Stimulated activated CD4-positive, alpha-beta T cell treated with anti-CD3 and anti-CD28 coated beads, TNF-alpha, amount 100 ng/mL, for 4 hours (primary cell): ENCODE measurements at regions not wholly inside any gene's neighbourhood (a gene's known extent, or its start where the extent isn't known, plus 50 kb on each side); places are given as distances from the start of the nearest gene placed in this dataset.
"Not testable (repeated sequence)": the region's sequence is repeated elsewhere in the genome, so short reads cannot be mapped to it uniquely, and the experiment has no call there.

Experiments
- DNase-seq, 3 experiments: peaks; one replicate each; pipeline ENCODE4 v3.0.0-alpha.2; 2020; ENCODE audit warnings: low read depth in 3 of 3

- not testable (repeated sequence) for DNase-seq
Observed at GRCh38 chr2:87539151-87539943, 208.5 kb upstream of the PLGLB2 start.

GRCh38 chr2:87540242-87540641 lies 207.6 kb upstream of the PLGLB2 start:
- DNase-seq, result not testable (repeated sequence)

- DNase-seq, result peak in 1 of 3 experiments; percentile 30
Observed at GRCh38 chr2:87542599-87543174, 205.2 kb upstream of the PLGLB2 start.

GRCh38 chr2:87543797-87544196 lies 204.1 kb upstream of the PLGLB2 start:
- DNase-seq, result not testable (repeated sequence)

- DNase-seq, result not testable (repeated sequence)
Observed at GRCh38 chr2:87547106-87547505, 200.8 kb upstream of the PLGLB2 start.

- not testable (repeated sequence) for DNase-seq
Observed at GRCh38 chr2:87547966-87548365, 199.9 kb upstream of the PLGLB2 start.

- not testable (repeated sequence) for DNase-seq
Observed at GRCh38 chr2:87548681-87549536, 199.0 kb upstream of the PLGLB2 start.

GRCh38 chr2:87549561-87550202 lies 198.2 kb upstream of the PLGLB2 start:
- not testable (repeated sequence) for DNase-seq

GRCh38 chr2:87554678-87555077 lies 193.2 kb upstream of the PLGLB2 start:
- not testable (repeated sequence) for DNase-seq

GRCh38 chr2:87555082-87555481 lies 192.8 kb upstream of the PLGLB2 start:
- DNase-seq, result peak in 2 of 3 experiments; percentile 21 to 35

GRCh38 chr2:87559001-87559400 lies 188.9 kb upstream of the PLGLB2 start:
- DNase-seq, result not testable (repeated sequence)

GRCh38 chr2:87559735-87560134 lies 188.2 kb upstream of the PLGLB2 start:
- DNase-seq, result not testable (repeated sequence)

- DNase-seq, result not testable (repeated sequence)
Observed at GRCh38 chr2:87565116-87565515, 182.8 kb upstream of the PLGLB2 start.

GRCh38 chr2:87566531-87566930 lies 181.4 kb upstream of the PLGLB2 start:
- not testable (repeated sequence) for DNase-seq

- DNase-seq, result not testable (repeated sequence)
Observed at GRCh38 chr2:87567093-87567492, 180.8 kb upstream of the PLGLB2 start.

- not testable (repeated sequence) for DNase-seq
Observed at GRCh38 chr2:87567912-87568311, 180.0 kb upstream of the PLGLB2 start.

- DNase-seq, result not testable (repeated sequence)
Observed at GRCh38 chr2:87568554-87569278, 179.2 kb upstream of the PLGLB2 start.

- not testable (repeated sequence) for DNase-seq
Observed at GRCh38 chr2:87569689-87570397, 178.0 kb upstream of the PLGLB2 start.

GRCh38 chr2:87571889-87572465 lies 175.9 kb upstream of the PLGLB2 start:
- DNase-seq, result not testable (repeated sequence)

GRCh38 chr2:87572906-87573305 lies 175.0 kb upstream of the PLGLB2 start:
- DNase-seq, result not testable (repeated sequence)
